ENCODE measurements at regions not wholly inside any gene's neighbourhood (a gene's known extent, or its start where the extent isn't known, plus 50 kb on each side); places are given as distances from the start of the nearest gene placed in this dataset.

DNA sequence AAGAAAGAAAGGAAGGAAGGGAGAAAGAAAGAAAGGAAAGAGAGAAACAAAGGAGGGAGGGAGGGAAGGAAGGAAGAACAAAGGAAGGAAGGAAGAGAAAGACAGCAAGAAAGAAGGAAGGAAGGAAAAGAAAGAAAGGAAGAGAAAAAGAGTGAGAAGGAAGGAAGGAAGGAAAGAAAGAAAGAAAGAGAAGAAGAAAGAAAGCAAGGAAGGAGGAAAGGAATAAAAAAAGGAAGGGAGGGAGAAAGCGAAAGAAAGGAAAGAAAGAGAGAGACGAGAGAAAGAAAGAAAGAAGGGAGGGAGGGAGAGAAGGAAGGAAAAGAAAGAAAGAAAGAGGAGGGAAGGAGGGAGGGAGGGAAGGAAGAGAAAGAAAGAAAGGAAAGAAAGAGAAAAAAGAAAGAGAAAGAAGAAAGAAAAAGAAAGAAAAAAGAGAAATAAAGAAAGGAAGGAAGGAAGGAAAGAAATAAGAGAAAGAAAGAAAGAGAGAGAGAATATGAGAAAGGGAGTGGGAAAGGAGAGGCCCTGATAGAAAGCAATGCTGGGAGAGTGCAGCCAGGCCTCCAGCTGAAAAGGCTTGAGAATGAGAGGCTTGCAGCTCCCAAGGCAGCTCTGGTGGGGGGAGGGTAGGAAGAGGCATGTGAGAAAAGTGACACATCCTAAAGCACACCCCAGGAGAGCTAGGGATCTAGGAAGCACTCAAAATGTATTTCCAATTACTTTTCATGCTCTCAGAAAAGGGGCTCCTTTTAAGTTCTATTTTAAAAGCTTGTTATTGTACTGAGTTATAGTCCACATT, 134.0 kb upstream of the ZIC3 start:
- peaks cover 18% of the 10 kb centered on the region for H3K27me3 ChIP-seq (ENCODE audit: control insufficient read depth, insufficient read depth, low read length)
- H3K27ac ChIP-seq (ENCODE audit: low read depth, low read length), result no peak overlapping the region
- H3K4me3 ChIP-seq (ENCODE audit: low read depth, low read length), result no peak overlapping the region
- H3K9me3 ChIP-seq (ENCODE audit: control insufficient read depth, insufficient read depth, low read length), result no peaks in the 10 kb centered on the region; the same call in 1 of the 2 replicates
- ChIA-PET POLR2A (no interaction called here), CTCF (no interaction called here)
- no peak for DNase-seq (ENCODE audit: low read depth, low spot score)
- TF ChIP-seq, protein P1, sequence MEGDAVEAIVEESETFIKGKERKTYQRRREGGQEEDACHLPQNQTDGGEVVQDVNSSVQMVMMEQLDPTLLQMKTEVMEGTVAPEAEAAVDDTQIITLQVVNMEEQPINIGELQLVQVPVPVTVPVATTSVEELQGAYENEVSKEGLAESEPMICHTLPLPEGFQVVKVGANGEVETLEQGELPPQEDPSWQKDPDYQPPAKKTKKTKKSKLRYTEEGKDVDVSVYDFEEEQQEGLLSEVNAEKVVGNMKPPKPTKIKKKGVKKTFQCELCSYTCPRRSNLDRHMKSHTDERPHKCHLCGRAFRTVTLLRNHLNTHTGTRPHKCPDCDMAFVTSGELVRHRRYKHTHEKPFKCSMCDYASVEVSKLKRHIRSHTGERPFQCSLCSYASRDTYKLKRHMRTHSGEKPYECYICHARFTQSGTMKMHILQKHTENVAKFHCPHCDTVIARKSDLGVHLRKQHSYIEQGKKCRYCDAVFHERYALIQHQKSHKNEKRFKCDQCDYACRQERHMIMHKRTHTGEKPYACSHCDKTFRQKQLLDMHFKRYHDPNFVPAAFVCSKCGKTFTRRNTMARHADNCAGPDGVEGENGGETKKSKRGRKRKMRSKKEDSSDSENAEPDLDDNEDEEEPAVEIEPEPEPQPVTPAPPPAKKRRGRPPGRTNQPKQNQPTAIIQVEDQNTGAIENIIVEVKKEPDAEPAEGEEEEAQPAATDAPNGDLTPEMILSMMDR (IDR thresholded peaks at IDR 0.05; ENCODE audit: low read depth, low read length), result no peak

DNA sequence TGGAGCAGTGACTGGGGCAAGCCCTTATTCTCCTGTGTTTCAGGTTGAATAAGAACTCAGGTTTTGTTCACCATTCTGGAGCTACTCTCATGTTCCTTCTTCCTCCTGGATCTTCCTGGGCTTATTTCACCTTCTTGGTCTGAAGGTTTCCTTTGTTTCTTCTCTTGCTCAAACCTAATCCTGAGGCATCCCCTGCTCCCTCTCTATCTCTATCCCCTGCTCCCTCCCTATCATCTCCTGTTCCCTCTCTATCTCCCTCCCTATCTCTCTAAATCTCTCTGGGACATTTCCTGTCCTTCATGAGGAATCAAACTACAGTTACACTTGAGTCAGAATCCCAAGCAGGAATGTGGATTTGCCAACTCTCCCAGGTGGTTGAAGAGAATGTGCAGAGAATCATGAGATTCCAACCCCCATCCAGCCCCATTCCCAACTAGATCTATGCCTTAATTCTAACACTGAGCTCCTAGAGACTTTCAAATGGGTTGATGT, 134.9 kb upstream of the ZIC3 start:
- no peak overlapping the region for H3K27ac ChIP-seq (ENCODE audit: low read depth, low read length)
- no peak for DNase-seq (ENCODE audit: low read depth, low spot score)
- peaks cover 18% of the 10 kb centered on the region for H3K27me3 ChIP-seq (ENCODE audit: control insufficient read depth, insufficient read depth, low read length)
- TF ChIP-seq, protein P1 (IDR thresholded peaks at IDR 0.05; ENCODE audit: low read depth, low read length), result no peak
- ChIA-PET CTCF (no interaction called here), POLR2A (no interaction called here)
- H3K9me3 ChIP-seq (ENCODE audit: control insufficient read depth, insufficient read depth, low read length), result no peaks in the 10 kb centered on the region; the same call in 1 of the 2 replicates
- H3K4me3 ChIP-seq (ENCODE audit: low read depth, low read length), result no peak overlapping the region

DNA sequence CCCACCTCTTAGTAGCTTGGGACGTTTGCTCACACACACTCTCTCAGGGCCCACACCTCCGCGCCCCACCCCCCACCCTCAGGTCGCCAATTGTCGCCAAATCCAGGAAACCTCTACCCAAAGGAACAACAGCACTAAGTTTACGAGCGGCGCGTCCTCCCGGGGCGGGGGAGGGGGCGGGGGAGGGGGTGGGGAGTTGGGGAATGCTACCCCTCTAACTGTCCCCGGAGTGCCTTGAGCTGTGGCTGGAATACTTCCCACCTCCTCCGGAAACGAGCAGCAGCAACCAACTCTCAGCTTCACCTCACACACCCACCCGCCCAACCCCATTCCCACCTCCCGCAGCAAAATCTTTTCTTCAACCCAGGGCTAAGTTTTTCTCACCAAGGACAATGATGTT, 135.6 kb upstream of the ZIC3 start:
- no peaks in the 10 kb centered on the region; the same call in 1 of the 2 replicates for H3K9me3 ChIP-seq (ENCODE audit: control insufficient read depth, insufficient read depth, low read length)
- no peak for DNase-seq (ENCODE audit: low read depth, low spot score)
- TF ChIP-seq, protein P1 (IDR thresholded peaks at IDR 0.05; ENCODE audit: low read depth, low read length), result no peak
- no peak overlapping the region for H3K27ac ChIP-seq (ENCODE audit: low read depth, low read length)
- H3K27me3 ChIP-seq (ENCODE audit: control insufficient read depth, insufficient read depth, low read length), result peaks cover 20% of the 10 kb centered on the region
- POLR2A ChIA-PET, result no interaction called here
- H3K4me3 ChIP-seq (ENCODE audit: low read depth, low read length), result no peak overlapping the region
- CTCF ChIA-PET, result no interaction called here

DNA sequence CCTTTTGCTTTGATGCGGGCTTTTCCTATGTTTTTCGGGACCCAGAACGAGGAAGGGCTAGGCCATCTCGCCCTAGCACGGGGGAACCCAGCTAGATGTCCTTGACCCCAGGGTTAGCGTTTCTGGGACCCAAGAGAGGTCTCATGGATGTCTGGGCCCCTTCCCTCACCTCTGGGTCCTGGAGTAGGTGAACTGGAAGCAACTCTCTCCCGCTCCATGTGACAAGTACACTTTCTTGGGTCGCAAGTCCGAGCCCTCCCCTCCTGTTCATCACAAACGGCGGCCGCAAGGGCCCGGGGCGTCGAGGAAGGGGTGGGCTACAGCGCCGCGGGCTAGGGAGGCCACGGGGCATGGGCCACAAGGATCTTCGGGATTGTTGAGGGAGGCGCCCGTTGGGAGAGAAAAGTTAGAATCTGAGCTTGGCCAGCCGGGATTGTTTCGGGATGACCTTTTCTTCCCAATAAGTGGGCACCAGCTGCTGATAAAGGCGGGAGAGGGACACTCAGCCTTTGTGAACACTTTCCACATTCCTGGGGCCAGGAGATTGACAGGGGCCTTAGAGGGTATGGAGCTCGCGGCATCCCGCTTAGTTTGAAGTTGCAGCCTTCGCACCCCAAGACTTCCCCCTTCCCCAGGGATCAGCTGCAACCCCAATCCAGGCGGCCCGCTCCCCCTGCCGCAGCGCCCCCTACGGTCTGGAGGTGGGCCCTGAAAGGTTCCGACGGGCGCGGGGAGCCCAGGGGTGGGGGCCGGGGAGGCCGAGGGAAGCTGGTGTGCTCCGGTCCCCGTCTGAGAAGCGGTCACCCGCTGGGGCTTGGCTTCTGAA, 136.9 kb upstream of the ZIC3 start:
- Histone ChIP-seq H3K27ac (ENCODE audit: low read depth, low read length) (no peak overlapping the region), H3K9me3 (ENCODE audit: control insufficient read depth, insufficient read depth, low read length) (no peaks in the 10 kb centered on the region; the same call in 1 of the 2 replicates), H3K4me3 (ENCODE audit: low read depth, low read length) (no peak overlapping the region), H3K27me3 (ENCODE audit: control insufficient read depth, insufficient read depth, low read length) (peaks cover 20% of the 10 kb centered on the region)
- ChIA-PET CTCF (no interaction called here), POLR2A (no interaction called here)
- no peak for DNase-seq (ENCODE audit: low read depth, low spot score)
- TF ChIP-seq, protein P1 (IDR thresholded peaks at IDR 0.05; ENCODE audit: low read depth, low read length), result no peak

DNA sequence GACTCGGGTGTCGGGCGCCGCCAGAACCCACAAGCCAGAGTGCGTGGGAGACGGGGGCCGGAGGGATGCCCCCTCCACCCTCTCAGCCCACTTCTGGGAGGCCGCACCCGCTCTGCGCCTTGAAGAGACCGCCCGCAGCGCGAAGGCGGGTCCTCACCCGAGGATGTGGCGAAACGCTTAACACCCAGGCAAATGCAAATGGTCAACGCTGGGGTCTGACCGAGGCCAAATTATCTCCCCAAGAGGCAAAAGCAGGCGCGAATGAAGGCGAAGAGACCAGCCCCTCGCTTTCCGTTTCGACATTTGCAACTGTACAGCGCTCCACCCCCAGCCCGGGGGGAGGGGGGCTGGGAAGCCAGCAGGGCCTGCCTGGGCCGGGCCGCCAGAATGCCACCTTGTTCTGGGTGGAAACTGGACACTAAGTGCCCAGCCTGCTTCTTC, 137.7 kb upstream of the ZIC3 start:
- Histone ChIP-seq H3K9me3 (ENCODE audit: control insufficient read depth, insufficient read depth, low read length) (no peaks in the 10 kb centered on the region; the same call in 1 of the 2 replicates), H3K27ac (ENCODE audit: low read depth, low read length) (no peak overlapping the region), H3K27me3 (ENCODE audit: control insufficient read depth, insufficient read depth, low read length) (peaks cover 20% of the 10 kb centered on the region), H3K4me3 (ENCODE audit: low read depth, low read length) (peak overlapping the region; percentile 32; the same call in 1 of the 2 replicates)
- TF ChIP-seq, protein P1 (IDR thresholded peaks at IDR 0.05; ENCODE audit: low read depth, low read length), result no peak
- ChIA-PET POLR2A (no interaction called here), CTCF (no interaction called here)
- DNase-seq (ENCODE audit: low read depth, low spot score), result no peak

Data from AG04450 (cell line).